Hepatocyte (in vitro differentiated cells): ENCODE measurements at regions not wholly inside any gene's neighbourhood (a gene's known extent, or its start where the extent isn't known, plus 50 kb on each side); places are given as distances from the start of the nearest gene placed in this dataset.

ENCODE experiments used
- CTCF ChIP-seq: fragments of 200-600 bp; sonication (generic); IDR thresholded peaks from 2 replicates; pipeline ENCODE4 v1.5.1; 2016; ENCODE audit warnings: antibody characterized with exemption, mild to moderate bottlenecking; ENCODE audit not compliant: poor library complexity
- EZH2 ChIP-seq: fragments of 200-600 bp; sonication (generic); IDR thresholded peaks from 2 replicates; pipeline ENCODE4 v1.6.1; 2016; ENCODE audit warnings: antibody characterized with exemption, mild to moderate bottlenecking, borderline replicate concordance
- EZH2phosphoT487 ChIP-seq: fragments of 200-600 bp; sonication (generic); IDR thresholded peaks from one replicate; pipeline ENCODE4 v1.6.1; 2018; ENCODE audit warnings: antibody characterized with exemption, mild to moderate bottlenecking, low read depth, moderate library complexity; ENCODE audit not compliant: unreplicated experiment, severe bottlenecking

DNA sequence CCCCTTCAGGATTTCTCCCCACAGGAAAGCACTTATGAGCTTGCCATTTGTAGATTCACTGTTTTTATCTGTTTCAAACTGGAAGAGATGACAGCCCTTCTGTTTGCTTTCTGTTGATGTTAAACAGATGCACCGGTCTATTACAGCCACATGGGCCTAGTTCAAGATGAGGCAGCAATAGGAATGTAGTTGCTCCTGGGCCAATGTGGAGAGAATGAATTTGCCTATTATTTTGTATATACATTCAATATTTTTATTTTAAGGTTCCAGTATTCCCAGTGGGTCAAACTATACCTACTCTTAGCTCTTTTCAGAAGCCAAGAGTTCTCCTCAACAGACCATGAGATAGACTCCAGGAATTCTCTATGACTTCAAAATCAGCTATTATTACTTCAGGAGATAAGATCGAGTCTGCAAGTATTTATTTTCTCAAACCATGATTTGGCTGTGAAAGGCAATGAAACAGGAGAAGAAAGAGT, 461.6 kb downstream of the RASEF start:
- TF ChIP-seq EZH2, result no peak
- TF ChIP-seq CTCF, result no peak
- no peak for TF ChIP-seq EZH2phosphoT487
